ENCODE measurements at regions not wholly inside any gene's neighbourhood (a gene's known extent, or its start where the extent isn't known, plus 50 kb on each side); places are given as distances from the start of the nearest gene placed in this dataset.

- ChIA-PET CTCF (interaction anchor here (0.7 kb wide), 1 partner anchor 11 kb away, joined by 4 read pairs; no protein-coding TSS in a partner anchor), POLR2A (no interaction called here)
- TF ChIP-seq CTCF (IDR thresholded peaks at IDR 0.05; ENCODE audit: insufficient read depth, low read length, missing control alignments): no peak
- no peak overlapping the region for H3K4me3 ChIP-seq (ENCODE audit: low read depth, low read length)
- DNase-seq (ENCODE audit: low read depth, low spot score): no peak
Observed at GRCh38 chr9:108626743-108627142, 229.0 kb downstream of the ACTL7B start.

DNA sequence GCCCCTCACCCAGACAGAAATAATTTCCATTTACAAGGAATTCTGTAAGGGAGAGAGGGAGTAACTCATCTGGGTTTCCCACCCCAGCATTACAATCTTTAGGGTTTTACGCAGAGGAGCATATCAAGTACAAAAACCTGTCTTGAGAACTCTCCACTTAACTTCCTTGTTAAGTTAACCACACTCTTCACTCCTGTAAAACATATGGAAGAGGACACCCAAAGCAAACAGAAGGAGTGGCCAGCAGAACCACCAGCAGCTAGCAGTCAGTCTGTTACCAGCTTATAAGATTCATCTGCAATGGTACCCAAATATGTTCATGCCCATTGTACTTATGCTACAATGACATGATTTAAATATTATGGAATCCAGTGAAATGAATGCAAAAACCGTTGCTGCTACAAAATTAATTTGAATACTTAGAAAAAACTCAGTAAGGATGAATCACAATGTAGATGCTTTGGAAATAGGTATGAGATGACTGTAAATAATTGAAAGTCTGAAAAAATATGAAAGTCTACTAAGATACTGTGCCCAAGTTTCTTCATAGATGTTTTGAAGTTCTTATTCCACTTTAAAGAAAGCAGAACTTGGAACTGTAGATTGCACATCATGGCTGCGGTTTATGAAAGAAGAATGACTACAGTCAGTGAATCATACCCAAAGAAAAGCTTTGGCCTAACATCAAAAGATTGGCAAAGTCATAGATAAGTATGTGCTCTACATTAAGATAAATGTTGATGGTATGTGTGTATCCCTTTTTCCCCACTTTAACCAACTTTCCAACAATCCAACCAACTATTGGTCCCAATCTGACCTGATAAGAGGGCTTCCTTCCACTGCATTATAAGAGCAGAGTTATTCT is 233.6 kb downstream of the ACTL7B start:
- TF ChIP-seq CTCF (IDR thresholded peaks at IDR 0.05; ENCODE audit: insufficient read depth, low read length, missing control alignments): no peak
- ChIA-PET POLR2A (interaction anchor here (0.6 to 1.1 kb wide), 2 partner anchors 17 to 25 kb away, joined by 3 read pairs; no protein-coding TSS in a partner anchor), CTCF (no interaction called here)
- peak; percentile 40 for DNase-seq (ENCODE audit: low read depth, low spot score)
- H3K4me3 ChIP-seq (ENCODE audit: low read depth, low read length): no peak overlapping the region

DNA sequence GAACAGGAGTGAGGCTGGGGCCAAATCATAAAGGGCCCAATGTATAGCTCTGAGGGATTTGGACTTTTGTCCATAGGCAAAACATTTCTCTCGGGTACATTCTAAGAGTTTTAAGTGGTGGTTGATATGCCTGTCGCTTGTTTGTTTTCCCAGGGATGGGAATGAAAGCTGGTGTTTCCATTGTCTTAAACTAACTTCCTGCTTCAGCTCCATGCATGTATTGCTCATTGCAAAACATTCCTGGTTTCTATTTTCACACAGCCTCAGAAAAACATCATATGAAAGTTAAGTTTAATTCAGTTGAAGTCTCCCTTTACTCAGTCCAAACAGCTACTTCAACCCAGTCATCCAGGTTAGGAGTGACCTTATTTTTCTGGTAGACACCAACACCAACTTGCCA is 235.0 kb downstream of the ACTL7B start:
- no peak for TF ChIP-seq CTCF (IDR thresholded peaks at IDR 0.05; ENCODE audit: insufficient read depth, low read length, missing control alignments)
- ChIA-PET CTCF (interaction anchor here (0.9 kb wide), 1 partner anchor 55 kb away, joined by 3 read pairs; no protein-coding TSS in a partner anchor), POLR2A (interaction anchor here (1.1 kb wide), 1 partner anchor 19 kb away, joined by 3 read pairs; no protein-coding TSS in a partner anchor)
- no peak overlapping the region for H3K4me3 ChIP-seq (ENCODE audit: low read depth, low read length)
- DNase-seq (ENCODE audit: low read depth, low spot score): no peak

DNA sequence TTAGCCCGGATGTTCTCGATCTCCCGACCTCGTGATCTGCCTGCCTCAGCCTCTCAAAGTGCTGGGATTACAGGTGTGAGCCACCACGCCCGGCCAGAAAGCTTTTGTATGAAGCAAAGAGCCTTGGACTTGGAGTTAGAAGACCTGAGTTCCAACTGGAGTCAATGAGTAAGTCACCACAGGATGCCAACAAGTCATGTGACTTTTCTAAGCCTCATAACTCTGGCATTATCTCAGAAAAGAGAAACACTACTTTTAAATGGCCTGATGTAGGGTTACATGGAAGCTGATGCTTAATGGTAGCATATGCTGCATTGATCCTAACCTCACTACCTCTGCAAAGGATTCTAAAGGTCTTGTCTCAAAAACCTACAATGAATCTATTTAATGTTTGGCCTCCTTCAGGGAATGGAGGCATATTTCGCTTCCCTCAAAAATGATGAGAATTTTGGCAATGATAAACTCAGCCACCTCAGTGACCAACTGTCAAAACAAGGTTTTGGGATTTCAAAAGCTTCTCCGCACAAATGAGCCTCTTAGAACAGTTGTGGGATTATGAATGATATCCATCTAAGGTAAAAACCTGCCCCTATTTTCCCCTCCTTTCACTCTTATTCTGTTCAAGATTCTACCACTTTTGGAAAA is 236.8 kb downstream of the ACTL7B start:
- ChIA-PET POLR2A (no interaction called here), CTCF (no interaction called here)
- H3K4me3 ChIP-seq (ENCODE audit: low read depth, low read length): no peak overlapping the region
- DNase-seq (ENCODE audit: low read depth, low spot score): no peak
- no peak for TF ChIP-seq CTCF (IDR thresholded peaks at IDR 0.05; ENCODE audit: insufficient read depth, low read length, missing control alignments)

DNA sequence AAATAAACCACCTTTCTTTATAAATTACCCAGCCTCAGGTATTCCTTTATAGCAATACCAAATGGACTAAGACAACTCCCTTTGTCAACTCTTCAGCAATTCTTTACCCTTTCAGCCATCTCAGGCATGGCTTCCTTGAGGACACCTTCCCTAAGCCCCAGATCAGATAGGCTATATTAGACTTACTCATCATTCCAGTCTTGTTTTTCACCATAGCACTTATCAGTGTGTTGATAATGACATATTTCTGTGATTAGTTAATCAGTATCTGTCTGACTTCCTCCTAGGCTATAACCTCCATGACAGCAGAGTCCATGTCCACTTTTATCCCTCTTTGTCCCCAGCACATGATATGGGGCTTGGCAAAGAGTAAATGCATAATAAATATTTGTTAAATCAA is 238.1 kb downstream of the ACTL7B start:
- no peak for TF ChIP-seq CTCF (IDR thresholded peaks at IDR 0.05; ENCODE audit: insufficient read depth, low read length, missing control alignments)
- H3K4me3 ChIP-seq (ENCODE audit: low read depth, low read length): no peak overlapping the region
- ChIA-PET POLR2A (no interaction called here), CTCF (no interaction called here)
- no peak for DNase-seq (ENCODE audit: low read depth, low spot score)

DNA sequence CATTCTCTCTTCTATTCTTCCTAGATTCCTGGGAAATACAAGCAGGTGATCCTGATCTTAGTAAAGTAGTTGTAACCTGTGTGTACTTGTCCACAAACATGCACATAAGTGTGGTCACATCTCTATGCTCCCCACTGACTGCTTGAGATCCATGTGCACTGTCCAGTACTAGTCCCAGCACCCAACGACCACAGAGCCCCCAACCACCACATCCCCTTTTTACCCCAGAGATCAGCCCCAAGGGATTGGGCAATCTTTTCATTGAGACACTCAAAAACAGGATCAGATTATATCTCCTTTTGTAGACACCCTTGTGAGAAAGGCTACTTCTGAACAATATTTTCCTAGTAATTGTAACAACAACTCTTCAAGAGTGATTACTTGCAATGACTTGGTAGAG is 240.6 kb downstream of the ACTL7B start:
- ChIA-PET CTCF (interaction anchor here (0.9 to 1.5 kb wide), 2 partner anchors 11 to 12 kb away, joined by 4 to 5 read pairs; no protein-coding TSS in a partner anchor), POLR2A (interaction anchor here (0.7 kb wide), 1 partner anchor 25 kb away, joined by 3 read pairs; no protein-coding TSS in a partner anchor)
- no peak for DNase-seq (ENCODE audit: low read depth, low spot score)
- no peak overlapping the region for H3K4me3 ChIP-seq (ENCODE audit: low read depth, low read length)
- no peak for TF ChIP-seq CTCF (IDR thresholded peaks at IDR 0.05; ENCODE audit: insufficient read depth, low read length, missing control alignments)
